ENCODE measurements at regions not wholly inside any gene's neighbourhood (a gene's known extent, or its start where the extent isn't known, plus 50 kb on each side); places are given as distances from the start of the nearest gene placed in this dataset.

DNA sequence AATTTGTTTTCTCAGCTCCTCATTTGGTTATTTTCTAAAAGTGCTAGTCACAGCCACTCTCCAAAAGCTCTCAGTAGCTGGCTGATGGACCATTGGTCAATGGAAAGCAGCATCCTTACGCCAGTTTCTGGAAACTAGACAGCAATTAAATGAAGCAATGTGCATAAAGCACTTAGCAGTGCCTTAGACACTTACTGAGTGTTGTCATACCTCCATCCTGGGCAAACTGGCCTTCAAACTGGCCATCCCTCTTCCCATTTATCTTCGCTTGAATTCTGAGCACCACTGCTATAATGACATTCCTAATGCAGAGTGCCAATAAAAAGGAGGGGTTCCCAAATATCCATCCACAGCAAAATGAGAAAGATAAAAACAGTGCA is 209.2 kb downstream of the ENC1 start:
- Histone ChIP-seq H3K9me3 (ENCODE audit: low read length) (peaks cover 6% of the 10 kb centered on the region), H3K4me1 (ENCODE audit: insufficient read depth, low read length) (peaks cover 12% of the 10 kb centered on the region), H3K27me3 (ENCODE audit: insufficient read depth, low read length) (no peaks in the 10 kb centered on the region), H2AFZ (ENCODE audit: low read depth, low read length) (no peak overlapping the region), H3K36me3 (ENCODE audit: insufficient read depth, low read length) (no peaks in the 10 kb centered on the region), H3K4me3 (ENCODE audit: low read length) (no peak overlapping the region)

DNA sequence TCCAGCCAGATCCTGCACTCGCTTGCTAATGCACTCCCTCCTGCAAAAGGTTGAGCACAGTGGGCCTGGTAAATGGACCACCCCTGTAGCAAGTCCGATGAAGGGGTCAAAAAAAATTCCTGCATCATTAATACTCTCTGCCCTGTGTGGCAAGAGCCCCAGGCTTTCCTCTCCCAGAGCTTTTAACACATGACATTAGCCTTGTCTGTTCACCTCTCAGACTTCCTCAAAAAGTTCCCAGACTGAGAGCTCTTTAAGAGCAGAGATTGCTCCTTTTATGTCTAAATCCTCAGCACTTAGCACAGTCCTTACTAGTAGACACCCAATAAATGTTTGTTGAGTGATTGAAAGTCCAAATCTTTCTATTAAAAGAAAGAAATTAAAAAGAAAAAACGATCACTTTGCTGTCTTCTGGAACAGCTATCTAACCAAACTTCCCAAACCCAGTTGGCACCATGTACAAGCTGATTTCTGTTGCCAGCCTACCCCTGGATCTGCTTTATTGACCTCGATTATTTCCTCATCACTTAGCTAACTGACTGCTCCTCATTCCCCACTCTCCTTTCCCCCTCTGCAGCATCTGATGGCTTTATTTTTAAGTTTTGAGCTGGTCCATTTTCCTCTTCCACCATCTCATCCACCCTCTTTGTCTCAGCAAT is 209.8 kb downstream of the ENC1 start:
- H3K36me3 ChIP-seq (ENCODE audit: insufficient read depth, low read length), result no peaks in the 10 kb centered on the region
- H3K4me1 ChIP-seq (ENCODE audit: insufficient read depth, low read length), result peaks cover 12% of the 10 kb centered on the region
- no peaks in the 10 kb centered on the region for H3K27me3 ChIP-seq (ENCODE audit: insufficient read depth, low read length)
- peaks cover 6% of the 10 kb centered on the region for H3K9me3 ChIP-seq (ENCODE audit: low read length)
- H3K4me3 ChIP-seq (ENCODE audit: low read length), result no peak overlapping the region
- H2AFZ ChIP-seq (ENCODE audit: low read depth, low read length), result no peak overlapping the region

DNA sequence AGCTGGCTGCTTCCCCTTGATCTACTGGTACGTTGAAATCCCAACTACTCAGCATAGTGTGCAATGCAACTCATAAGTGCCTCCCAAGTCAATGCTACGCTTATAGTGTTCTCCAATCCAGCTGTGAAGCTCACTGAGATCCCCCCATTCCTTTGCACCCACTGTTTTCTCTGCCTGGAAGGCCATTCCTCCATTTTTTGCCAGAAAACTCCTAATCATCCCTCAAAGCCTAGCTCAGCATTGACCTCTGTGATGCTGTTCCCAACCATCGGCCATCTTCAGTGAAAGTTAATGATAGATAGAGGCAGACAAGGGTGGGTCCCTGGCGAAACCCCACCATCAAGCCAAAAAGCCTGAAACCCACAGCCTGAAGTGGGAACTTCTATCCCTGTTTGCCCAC is 211.0 kb downstream of the ENC1 start:
- no peak overlapping the region for H3K4me3 ChIP-seq (ENCODE audit: low read length)
- H2AFZ ChIP-seq (ENCODE audit: low read depth, low read length), result no peak overlapping the region
- no peaks in the 10 kb centered on the region for H3K36me3 ChIP-seq (ENCODE audit: insufficient read depth, low read length)
- H3K4me1 ChIP-seq (ENCODE audit: insufficient read depth, low read length), result peaks cover 11% of the 10 kb centered on the region
- peaks cover 6% of the 10 kb centered on the region for H3K9me3 ChIP-seq (ENCODE audit: low read length)
- H3K27me3 ChIP-seq (ENCODE audit: insufficient read depth, low read length), result no peaks in the 10 kb centered on the region

DNA sequence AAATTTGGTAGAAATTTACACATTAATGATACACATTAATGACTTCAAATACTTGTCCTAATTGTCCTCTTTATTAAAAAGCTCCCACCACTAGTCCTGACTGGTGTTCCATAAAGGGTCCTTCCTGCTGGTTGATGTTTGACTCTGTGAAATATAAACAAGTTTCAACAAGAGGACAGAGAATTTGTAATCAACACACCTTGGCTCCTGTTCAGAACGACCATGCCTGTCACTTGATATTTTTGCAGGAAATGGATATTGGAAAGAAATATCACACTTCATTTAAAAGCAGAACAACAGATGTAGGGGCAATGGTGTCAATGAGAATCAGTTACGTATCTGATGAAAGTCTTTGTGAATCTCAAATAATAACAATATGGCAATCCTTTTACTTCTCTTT is 211.7 kb downstream of the ENC1 start:
- Histone ChIP-seq H2AFZ (ENCODE audit: low read depth, low read length) (no peak overlapping the region), H3K36me3 (ENCODE audit: insufficient read depth, low read length) (no peaks in the 10 kb centered on the region), H3K4me1 (ENCODE audit: insufficient read depth, low read length) (peaks cover 5% of the 10 kb centered on the region), H3K9me3 (ENCODE audit: low read length) (peaks cover 6% of the 10 kb centered on the region), H3K4me3 (ENCODE audit: low read length) (no peak overlapping the region), H3K27me3 (ENCODE audit: insufficient read depth, low read length) (no peaks in the 10 kb centered on the region)

DNA sequence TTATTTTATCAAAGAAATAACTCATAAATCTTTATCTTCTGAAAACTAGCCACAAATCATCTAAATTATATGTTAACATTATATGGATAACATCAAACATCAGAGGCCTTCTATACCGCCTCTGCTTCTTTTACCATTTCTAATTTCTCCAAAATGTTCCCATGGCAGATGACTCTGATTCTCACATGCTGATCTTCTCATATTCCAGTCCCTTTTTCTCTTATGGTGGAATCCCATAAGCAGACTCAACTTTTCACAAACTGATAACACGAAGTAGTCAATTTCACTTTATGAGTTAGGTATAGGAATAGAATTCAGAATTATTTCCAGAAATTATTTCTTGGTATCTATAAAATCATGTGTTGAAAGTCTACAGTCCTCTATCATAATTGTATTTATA is 212.3 kb downstream of the ENC1 start:
- H3K4me3 ChIP-seq (ENCODE audit: low read length), result no peak overlapping the region
- H3K36me3 ChIP-seq (ENCODE audit: insufficient read depth, low read length), result no peaks in the 10 kb centered on the region
- no peaks in the 10 kb centered on the region for H3K27me3 ChIP-seq (ENCODE audit: insufficient read depth, low read length)
- H2AFZ ChIP-seq (ENCODE audit: low read depth, low read length), result no peak overlapping the region
- H3K4me1 ChIP-seq (ENCODE audit: insufficient read depth, low read length), result peaks cover under 1% of the 10 kb centered on the region
- H3K9me3 ChIP-seq (ENCODE audit: low read length), result peaks cover 6% of the 10 kb centered on the region

DNA sequence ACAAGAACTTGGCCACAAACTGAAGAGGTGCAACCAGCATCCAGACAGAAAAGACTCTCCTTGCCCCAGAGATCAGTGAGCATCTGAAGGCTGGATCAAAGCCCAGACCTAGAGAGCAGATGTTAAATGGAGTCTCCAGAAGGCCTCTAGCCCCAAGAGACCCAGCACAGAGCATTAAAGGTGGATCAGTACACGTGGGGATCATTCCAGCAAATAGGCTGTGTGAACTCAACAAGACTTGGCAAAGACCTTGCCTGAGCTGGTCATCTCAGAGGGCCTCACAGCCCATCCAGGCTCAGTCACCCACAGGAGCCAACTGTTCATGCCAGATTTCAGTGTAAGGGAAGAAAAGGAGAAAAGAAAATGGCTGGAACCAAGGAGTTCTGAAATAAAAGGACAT is 214.0 kb downstream of the ENC1 start:
- Histone ChIP-seq H3K9me3 (ENCODE audit: low read length) (peaks cover 6% of the 10 kb centered on the region), H3K4me3 (ENCODE audit: low read length) (no peak overlapping the region), H3K27me3 (ENCODE audit: insufficient read depth, low read length) (no peaks in the 10 kb centered on the region), H3K36me3 (ENCODE audit: insufficient read depth, low read length) (no peaks in the 10 kb centered on the region), H2AFZ (ENCODE audit: low read depth, low read length) (no peak overlapping the region), H3K4me1 (ENCODE audit: insufficient read depth, low read length) (no peaks in the 10 kb centered on the region)

DNA sequence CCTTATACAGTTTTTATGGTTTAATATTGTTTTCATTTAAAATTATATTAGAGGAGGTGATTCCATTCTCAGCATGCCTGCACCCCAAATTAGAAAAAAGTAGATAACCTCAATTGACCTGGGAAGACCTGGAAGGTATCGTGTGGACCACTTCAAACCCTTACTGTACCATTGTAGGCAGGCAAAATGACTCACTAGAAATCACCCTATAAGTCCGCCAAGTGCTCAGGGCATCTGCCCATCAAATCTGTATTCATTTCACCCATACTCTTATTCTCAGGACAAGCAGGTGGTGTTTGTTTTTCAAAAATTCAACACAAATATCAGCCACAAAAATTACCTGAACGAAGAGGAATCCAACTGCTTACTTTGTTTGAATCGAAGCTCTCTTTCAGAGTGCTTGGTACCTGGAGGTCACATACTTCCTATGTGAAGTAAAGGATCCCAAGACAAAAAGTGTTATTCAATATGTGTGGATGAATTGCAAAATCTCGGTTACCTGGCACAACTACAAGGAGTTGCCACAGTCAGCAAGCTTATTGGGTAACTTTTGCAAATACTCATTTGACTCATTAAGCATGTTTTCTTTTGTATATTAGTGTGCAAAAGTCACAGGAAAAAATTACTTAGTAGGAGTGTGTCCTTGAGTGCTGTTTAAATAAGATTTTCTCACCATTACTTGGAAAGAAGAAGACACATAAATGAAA is 216.2 kb downstream of the ENC1 start:
- H3K9me3 ChIP-seq (ENCODE audit: low read length), result no peaks in the 10 kb centered on the region
- no peaks in the 10 kb centered on the region for H3K4me1 ChIP-seq (ENCODE audit: insufficient read depth, low read length)
- H3K36me3 ChIP-seq (ENCODE audit: insufficient read depth, low read length), result no peaks in the 10 kb centered on the region
- H3K27me3 ChIP-seq (ENCODE audit: insufficient read depth, low read length), result no peaks in the 10 kb centered on the region
- no peak overlapping the region for H3K4me3 ChIP-seq (ENCODE audit: low read length)
- H2AFZ ChIP-seq (ENCODE audit: low read depth, low read length), result no peak overlapping the region

DNA sequence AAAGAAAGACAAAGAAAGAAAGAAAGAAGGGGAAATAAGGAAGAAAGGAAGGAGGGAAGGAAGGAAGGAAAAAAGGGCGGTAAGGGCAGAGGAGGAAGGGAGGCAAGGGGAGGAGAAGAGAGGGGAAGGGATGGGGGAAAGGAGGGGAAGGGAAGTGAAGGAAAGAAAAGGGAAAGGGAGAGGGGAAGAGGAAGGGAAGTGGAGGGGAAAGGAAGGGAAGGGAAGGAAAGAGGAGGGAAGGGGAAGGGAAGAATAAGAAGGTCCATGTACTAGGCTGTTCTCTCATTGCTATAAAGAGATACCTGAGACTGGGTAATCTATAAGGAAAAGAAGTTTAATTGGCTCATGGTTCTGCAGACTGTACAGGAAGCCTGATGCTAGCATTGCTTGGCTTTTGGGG is 217.1 kb downstream of the ENC1 start:
- Histone ChIP-seq H3K36me3 (ENCODE audit: insufficient read depth, low read length) (no peaks in the 10 kb centered on the region), H3K9me3 (ENCODE audit: low read length) (no peaks in the 10 kb centered on the region), H3K4me1 (ENCODE audit: insufficient read depth, low read length) (no peaks in the 10 kb centered on the region), H3K27me3 (ENCODE audit: insufficient read depth, low read length) (no peaks in the 10 kb centered on the region), H2AFZ (ENCODE audit: low read depth, low read length) (no peak overlapping the region), H3K4me3 (ENCODE audit: low read length) (no peak overlapping the region)

DNA sequence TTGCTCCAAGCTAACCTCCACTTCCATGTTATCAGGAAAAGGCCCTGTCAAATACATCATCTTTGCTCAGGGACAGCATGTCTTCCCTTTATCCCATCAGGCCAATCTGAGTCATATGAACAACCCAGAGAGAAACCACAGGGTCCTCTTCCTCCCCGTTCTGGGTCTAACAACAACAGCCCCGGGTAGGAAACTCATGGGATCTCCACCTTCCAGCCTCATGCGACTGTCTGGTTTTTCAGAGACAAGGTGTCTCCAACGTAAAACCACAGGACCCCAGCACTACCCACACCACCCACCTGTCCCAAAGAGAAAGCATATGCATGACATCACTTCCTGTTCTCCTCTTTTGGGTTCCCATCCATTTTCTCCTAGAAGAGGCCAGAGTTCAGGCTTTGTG is 217.9 kb downstream of the ENC1 start:
- H3K9me3 ChIP-seq (ENCODE audit: low read length), result no peaks in the 10 kb centered on the region
- no peaks in the 10 kb centered on the region for H3K4me1 ChIP-seq (ENCODE audit: insufficient read depth, low read length)
- no peak overlapping the region for H3K4me3 ChIP-seq (ENCODE audit: low read length)
- H3K36me3 ChIP-seq (ENCODE audit: insufficient read depth, low read length), result no peaks in the 10 kb centered on the region
- H2AFZ ChIP-seq (ENCODE audit: low read depth, low read length), result no peak overlapping the region
- H3K27me3 ChIP-seq (ENCODE audit: insufficient read depth, low read length), result no peaks in the 10 kb centered on the region

DNA sequence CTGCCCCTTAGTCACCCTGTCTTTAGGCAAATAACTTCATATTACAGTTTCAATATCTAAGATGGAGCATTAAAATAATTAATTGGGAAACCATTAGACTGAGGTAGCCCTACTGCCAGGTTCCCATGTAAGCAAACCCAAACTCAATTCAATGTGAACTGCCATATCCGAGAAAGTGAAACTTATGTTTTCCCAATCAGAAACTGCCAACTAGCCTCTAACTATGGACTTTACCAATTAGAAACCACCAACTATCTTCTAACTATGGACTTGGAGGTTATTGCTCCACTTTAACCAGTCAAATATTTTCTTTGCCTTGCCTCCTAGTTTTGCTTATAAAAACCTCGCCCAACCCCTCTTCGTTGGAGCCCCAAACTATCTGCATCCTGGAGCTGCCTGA is 218.5 kb downstream of the ENC1 start:
- Histone ChIP-seq H3K27me3 (ENCODE audit: insufficient read depth, low read length) (no peaks in the 10 kb centered on the region), H3K4me3 (ENCODE audit: low read length) (no peak overlapping the region), H3K36me3 (ENCODE audit: insufficient read depth, low read length) (no peaks in the 10 kb centered on the region), H3K4me1 (ENCODE audit: insufficient read depth, low read length) (no peaks in the 10 kb centered on the region), H2AFZ (ENCODE audit: low read depth, low read length) (no peak overlapping the region), H3K9me3 (ENCODE audit: low read length) (no peaks in the 10 kb centered on the region)

DNA sequence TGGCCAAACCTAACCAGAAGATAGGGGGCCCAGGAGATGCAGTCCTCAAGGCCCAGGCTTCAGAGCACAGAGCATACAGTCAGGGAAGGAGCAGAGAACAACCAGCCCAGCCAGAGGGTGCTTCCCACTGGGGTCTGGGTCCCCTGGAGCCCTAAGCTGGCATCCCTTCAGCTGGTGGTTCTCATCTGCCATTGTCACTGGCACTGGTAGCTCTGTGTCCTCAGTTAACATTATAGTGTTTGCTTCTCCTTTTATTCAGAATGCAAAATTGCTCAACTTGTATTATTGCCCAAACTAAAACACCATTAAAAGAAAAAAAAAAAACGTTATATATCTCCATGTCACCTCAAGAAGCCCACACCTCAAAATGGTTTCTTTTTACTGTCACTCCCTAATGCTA is 219.2 kb downstream of the ENC1 start:
- Histone ChIP-seq H3K4me3 (ENCODE audit: low read length) (no peak overlapping the region), H3K36me3 (ENCODE audit: insufficient read depth, low read length) (no peaks in the 10 kb centered on the region), H3K9me3 (ENCODE audit: low read length) (no peaks in the 10 kb centered on the region), H3K4me1 (ENCODE audit: insufficient read depth, low read length) (no peaks in the 10 kb centered on the region), H3K27me3 (ENCODE audit: insufficient read depth, low read length) (no peaks in the 10 kb centered on the region), H2AFZ (ENCODE audit: low read depth, low read length) (no peak overlapping the region)

DNA sequence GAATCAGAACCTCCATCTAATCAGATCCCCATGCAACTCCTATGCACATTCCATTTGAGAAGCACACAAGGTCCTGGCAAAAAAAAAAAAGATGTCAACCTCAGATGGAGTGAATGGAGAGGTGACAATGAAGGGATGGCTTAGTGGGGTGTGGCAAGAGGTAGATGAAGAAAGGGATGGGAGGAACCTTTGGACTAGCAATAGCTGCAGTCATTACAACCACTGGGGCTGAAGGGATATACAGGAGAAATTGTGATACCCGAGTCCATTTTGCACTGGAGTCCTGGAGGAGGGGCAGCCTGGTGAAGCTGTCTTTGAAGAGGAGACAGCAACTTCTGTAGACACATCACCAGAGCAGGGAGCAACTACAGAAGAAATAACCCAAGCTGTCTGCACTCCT is 219.6 kb downstream of the ENC1 start:
- no peaks in the 10 kb centered on the region for H3K27me3 ChIP-seq (ENCODE audit: insufficient read depth, low read length)
- H2AFZ ChIP-seq (ENCODE audit: low read depth, low read length), result no peak overlapping the region
- H3K36me3 ChIP-seq (ENCODE audit: insufficient read depth, low read length), result no peaks in the 10 kb centered on the region
- H3K4me3 ChIP-seq (ENCODE audit: low read length), result no peak overlapping the region
- H3K9me3 ChIP-seq (ENCODE audit: low read length), result no peaks in the 10 kb centered on the region
- no peaks in the 10 kb centered on the region for H3K4me1 ChIP-seq (ENCODE audit: insufficient read depth, low read length)

DNA sequence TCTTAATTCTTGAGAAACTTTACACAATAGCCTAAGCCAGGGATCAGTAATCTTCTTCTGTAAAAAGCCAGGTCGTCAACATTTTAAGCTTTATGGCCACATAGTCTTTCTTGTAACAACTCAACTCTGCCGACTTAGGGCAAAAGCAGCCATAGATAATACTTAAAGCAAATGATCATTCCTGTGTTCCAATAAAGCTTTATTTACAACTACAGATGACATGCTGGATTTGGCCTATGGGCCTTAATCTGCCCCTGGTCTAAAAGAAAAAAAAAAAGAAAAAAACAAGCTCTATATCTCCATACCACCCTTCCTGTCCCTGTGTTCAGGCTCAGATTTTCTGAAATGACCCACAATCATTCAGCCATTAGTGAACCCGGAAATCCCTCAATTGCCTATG is 220.3 kb downstream of the ENC1 start:
- Histone ChIP-seq H3K36me3 (ENCODE audit: insufficient read depth, low read length) (no peaks in the 10 kb centered on the region), H2AFZ (ENCODE audit: low read depth, low read length) (no peak overlapping the region), H3K4me1 (ENCODE audit: insufficient read depth, low read length) (peaks cover 5% of the 10 kb centered on the region), H3K4me3 (ENCODE audit: low read length) (no peak overlapping the region), H3K27me3 (ENCODE audit: insufficient read depth, low read length) (no peaks in the 10 kb centered on the region), H3K9me3 (ENCODE audit: low read length) (no peaks in the 10 kb centered on the region)

DNA sequence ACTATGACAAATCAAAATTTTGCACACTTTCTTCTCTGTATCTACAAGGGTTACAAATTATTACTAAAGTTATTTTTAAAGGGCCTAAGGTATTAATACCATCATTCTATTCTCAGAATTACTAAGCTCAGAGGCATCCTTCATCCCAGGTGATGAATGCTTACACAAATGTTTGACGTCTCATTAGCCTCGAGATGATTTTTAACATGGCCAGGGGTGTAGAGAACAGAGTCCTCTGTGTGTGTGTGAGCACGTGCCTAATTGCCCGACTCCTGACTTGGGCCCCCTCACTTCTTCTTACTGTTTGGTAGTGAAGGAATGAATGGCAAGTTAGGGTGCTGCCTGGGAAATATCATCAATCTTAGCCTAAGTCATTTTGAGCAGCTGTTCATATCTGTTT is 221.1 kb downstream of the ENC1 start:
- Histone ChIP-seq H3K4me1 (ENCODE audit: insufficient read depth, low read length) (peaks cover 5% of the 10 kb centered on the region), H3K4me3 (ENCODE audit: low read length) (no peak overlapping the region), H3K9me3 (ENCODE audit: low read length) (no peaks in the 10 kb centered on the region), H3K27me3 (ENCODE audit: insufficient read depth, low read length) (no peaks in the 10 kb centered on the region), H3K36me3 (ENCODE audit: insufficient read depth, low read length) (no peaks in the 10 kb centered on the region), H2AFZ (ENCODE audit: low read depth, low read length) (no peak overlapping the region)

Measured in neuron (in vitro differentiated cells).